SK-N-SH treated with all-trans-retinoic acid at 6 μM for 48 hours (cell line): ENCODE measurements at regions not wholly inside any gene's neighbourhood (a gene's known extent, or its start where the extent isn't known, plus 50 kb on each side); places are given as distances from the start of the nearest gene placed in this dataset.

Experiments
- BACH2 ChIP-seq: fragments of 250-450 bp; sonication (Bioruptor Pico); IDR thresholded peaks from 2 replicates; pipeline ENCODE4 v1.9.0; 2021; ENCODE audit warnings: mild to moderate bottlenecking, borderline replicate concordance
- CSDC2 ChIP-seq: fragments of 250-450 bp; sonication (Bioruptor Pico); IDR thresholded peaks from 2 replicates; pipeline ENCODE4 v1.5.0; 2020; ENCODE audit warnings: mild to moderate bottlenecking, moderate library complexity
- ZNF70 ChIP-seq: fragments of 450-650 bp; formaldehyde crosslinking; IDR thresholded peaks from 2 replicates; pipeline ENCODE4 v1.5.0; 2020; ENCODE audit warnings: mild to moderate bottlenecking, moderate library complexity
- ZNF8 ChIP-seq: fragments of 450-650 bp; formaldehyde crosslinking; IDR thresholded peaks from 2 replicates; pipeline ENCODE4 v1.5.0; 2020; ENCODE audit warnings: mild to moderate bottlenecking, moderate library complexity
- TF ChIP-seq, protein P1 (sequence below): fragments of 250-450 bp; sonication (Bioruptor Pico); IDR thresholded peaks from 2 replicates; pipeline ENCODE4 v1.8.0; 2020; ENCODE audit warnings: mild to moderate bottlenecking, moderate library complexity, borderline replicate concordance
- TF ChIP-seq, protein P2 (sequence below): fragments of 250-450 bp; sonication (Bioruptor Pico); IDR thresholded peaks from 2 replicates; pipeline ENCODE4 v1.5.0; 2020; ENCODE audit warnings: mild to moderate bottlenecking, moderate library complexity

DNA sequence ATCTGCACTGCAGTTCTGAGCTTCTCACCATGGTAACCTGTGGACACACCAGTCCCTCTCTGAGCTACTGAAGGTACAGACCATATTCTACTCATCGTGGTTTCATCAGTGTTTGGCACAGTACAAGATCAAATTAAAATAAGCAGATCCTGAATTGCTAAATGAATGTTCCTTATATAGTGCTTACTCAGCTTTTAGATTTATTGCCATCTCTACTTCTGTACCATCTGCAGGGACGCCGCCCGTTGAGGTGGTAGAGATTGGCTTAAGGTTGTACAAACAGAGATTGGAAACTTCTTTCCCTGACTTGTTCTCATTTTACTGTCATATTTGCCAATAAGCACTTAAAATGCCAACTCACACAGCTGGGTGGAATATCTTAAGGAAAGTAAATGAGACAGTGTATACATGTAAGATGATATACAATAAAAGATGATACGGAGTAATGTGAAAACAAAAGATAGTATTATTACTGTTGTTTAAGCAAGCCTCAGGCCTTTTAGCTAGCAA is 223.4 kb upstream of the FOXQ1 start:
- no peak for TF ChIP-seq CSDC2 (CRISPR knock-in tag)
- TF ChIP-seq ZNF8 (CRISPR knock-in tag), result no peak
- TF ChIP-seq, protein P1, sequence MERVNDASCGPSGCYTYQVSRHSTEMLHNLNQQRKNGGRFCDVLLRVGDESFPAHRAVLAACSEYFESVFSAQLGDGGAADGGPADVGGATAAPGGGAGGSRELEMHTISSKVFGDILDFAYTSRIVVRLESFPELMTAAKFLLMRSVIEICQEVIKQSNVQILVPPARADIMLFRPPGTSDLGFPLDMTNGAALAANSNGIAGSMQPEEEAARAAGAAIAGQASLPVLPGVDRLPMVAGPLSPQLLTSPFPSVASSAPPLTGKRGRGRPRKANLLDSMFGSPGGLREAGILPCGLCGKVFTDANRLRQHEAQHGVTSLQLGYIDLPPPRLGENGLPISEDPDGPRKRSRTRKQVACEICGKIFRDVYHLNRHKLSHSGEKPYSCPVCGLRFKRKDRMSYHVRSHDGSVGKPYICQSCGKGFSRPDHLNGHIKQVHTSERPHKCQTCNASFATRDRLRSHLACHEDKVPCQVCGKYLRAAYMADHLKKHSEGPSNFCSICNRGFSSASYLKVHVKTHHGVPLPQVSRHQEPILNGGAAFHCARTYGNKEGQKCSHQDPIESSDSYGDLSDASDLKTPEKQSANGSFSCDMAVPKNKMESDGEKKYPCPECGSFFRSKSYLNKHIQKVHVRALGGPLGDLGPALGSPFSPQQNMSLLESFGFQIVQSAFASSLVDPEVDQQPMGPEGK (CRISPR knock-in tag), result no peak
- TF ChIP-seq, protein P2, sequence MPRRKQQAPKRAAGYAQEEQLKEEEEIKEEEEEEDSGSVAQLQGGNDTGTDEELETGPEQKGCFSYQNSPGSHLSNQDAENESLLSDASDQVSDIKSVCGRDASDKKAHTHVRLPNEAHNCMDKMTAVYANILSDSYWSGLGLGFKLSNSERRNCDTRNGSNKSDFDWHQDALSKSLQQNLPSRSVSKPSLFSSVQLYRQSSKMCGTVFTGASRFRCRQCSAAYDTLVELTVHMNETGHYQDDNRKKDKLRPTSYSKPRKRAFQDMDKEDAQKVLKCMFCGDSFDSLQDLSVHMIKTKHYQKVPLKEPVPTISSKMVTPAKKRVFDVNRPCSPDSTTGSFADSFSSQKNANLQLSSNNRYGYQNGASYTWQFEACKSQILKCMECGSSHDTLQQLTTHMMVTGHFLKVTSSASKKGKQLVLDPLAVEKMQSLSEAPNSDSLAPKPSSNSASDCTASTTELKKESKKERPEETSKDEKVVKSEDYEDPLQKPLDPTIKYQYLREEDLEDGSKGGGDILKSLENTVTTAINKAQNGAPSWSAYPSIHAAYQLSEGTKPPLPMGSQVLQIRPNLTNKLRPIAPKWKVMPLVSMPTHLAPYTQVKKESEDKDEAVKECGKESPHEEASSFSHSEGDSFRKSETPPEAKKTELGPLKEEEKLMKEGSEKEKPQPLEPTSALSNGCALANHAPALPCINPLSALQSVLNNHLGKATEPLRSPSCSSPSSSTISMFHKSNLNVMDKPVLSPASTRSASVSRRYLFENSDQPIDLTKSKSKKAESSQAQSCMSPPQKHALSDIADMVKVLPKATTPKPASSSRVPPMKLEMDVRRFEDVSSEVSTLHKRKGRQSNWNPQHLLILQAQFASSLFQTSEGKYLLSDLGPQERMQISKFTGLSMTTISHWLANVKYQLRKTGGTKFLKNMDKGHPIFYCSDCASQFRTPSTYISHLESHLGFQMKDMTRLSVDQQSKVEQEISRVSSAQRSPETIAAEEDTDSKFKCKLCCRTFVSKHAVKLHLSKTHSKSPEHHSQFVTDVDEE, result no peak
- no peak for TF ChIP-seq ZNF70 (CRISPR knock-in tag)
- TF ChIP-seq BACH2 (CRISPR knock-in tag), result no peak
